NCI-H2171 treated with DMSO at 0.1 percent for 48 hours (cell line): ENCODE measurements at regions not wholly inside any gene's neighbourhood (a gene's known extent, or its start where the extent isn't known, plus 50 kb on each side); places are given as distances from the start of the nearest gene placed in this dataset.

Experiments
- DNase-seq: peaks from one replicate; lab custom pipeline; 2025; lab: John Stamatoyannopoulos, UW

- no peak for DNase-seq
Measured at GRCh38 chr16:86090461-86091170, 191.7 kb downstream of the IRF8 start.

- no peak for DNase-seq
Measured at GRCh38 chr16:86091976-86092375, 193.0 kb downstream of the IRF8 start.

- DNase-seq: no peak
Measured at GRCh38 chr16:86092586-86093480, 193.9 kb downstream of the IRF8 start.

GRCh38 chr16:86093801-86094750, 195.1 kb downstream of the IRF8 start:
- no peak for DNase-seq

- DNase-seq: no peak
Measured at GRCh38 chr16:86095131-86095752, 196.3 kb downstream of the IRF8 start.

- DNase-seq: no peak
Measured at GRCh38 chr16:86095906-86096485, 197.0 kb downstream of the IRF8 start.

GRCh38 chr16:86096850-86097249, 197.9 kb downstream of the IRF8 start:
- no peak for DNase-seq

- no peak for DNase-seq
Measured at GRCh38 chr16:86099326-86099725, 200.4 kb downstream of the IRF8 start.

GRCh38 chr16:86100205-86101136, 201.5 kb downstream of the IRF8 start:
- DNase-seq: no peak

- no peak for DNase-seq
Measured at GRCh38 chr16:86101137-86101896, 202.4 kb downstream of the IRF8 start.

- no peak for DNase-seq
Measured at GRCh38 chr16:86101897-86102157, 202.9 kb downstream of the IRF8 start.

GRCh38 chr16:86103320-86103719, 204.4 kb downstream of the IRF8 start:
- DNase-seq: no peak

GRCh38 chr16:86104537-86105048, 205.6 kb downstream of the IRF8 start:
- DNase-seq: no peak

GRCh38 chr16:86107215-86107825, 208.4 kb downstream of the IRF8 start:
- no peak for DNase-seq

- no peak for DNase-seq
Measured at GRCh38 chr16:86108062-86108461, 209.1 kb downstream of the IRF8 start.

GRCh38 chr16:86110134-86110533, 211.2 kb downstream of the IRF8 start:
- DNase-seq: no peak

- DNase-seq: no peak
Measured at GRCh38 chr16:86110726-86111125, 211.8 kb downstream of the IRF8 start.

- DNase-seq: no peak
Measured at GRCh38 chr16:86112178-86112577, 213.2 kb downstream of the IRF8 start.

GRCh38 chr16:86117235-86117634, 218.3 kb downstream of the IRF8 start:
- DNase-seq: no peak
